Cerebellar cortex (tissue), 1 donor: ENCODE measurements at regions not wholly inside any gene's neighbourhood (a gene's known extent, or its start where the extent isn't known, plus 50 kb on each side); places are given as distances from the start of the nearest gene placed in this dataset.

ENCODE experiments used
- DNase-seq: peaks from one replicate; pipeline ENCODE4 v3.0.0-alpha.2; 2015; ENCODE audit warnings: low spot score

- no peak for DNase-seq
Measured at GRCh38 chr6:9404351-9405146, 969.2 kb upstream of the SLC35B3 start.

- DNase-seq = no peak
Measured at GRCh38 chr6:9403736-9404135, 968.4 kb upstream of the SLC35B3 start.

DNA sequence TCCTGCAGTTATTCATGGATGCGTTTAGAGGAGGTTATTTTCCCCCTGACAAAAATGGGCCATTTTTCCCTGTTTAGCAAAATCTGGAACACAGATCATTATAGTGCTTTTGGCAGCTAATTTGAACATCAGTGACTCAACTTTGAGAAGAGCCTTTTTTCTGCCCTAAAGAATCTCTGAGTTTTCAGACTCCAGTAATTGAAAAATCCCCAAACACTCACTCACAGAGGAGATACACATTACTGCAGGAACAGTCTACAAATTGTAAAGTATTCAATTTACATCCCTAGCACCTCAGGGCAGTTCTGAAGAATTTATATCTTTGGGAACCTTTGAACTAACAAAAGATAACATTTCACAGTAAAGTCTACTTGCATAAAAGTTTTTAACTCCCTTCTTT lies 966.6 kb upstream of the SLC35B3 start:
- DNase-seq = no peak

- no peak for DNase-seq
Measured at GRCh38 chr6:9399916-9400315, 964.6 kb upstream of the SLC35B3 start.

DNA sequence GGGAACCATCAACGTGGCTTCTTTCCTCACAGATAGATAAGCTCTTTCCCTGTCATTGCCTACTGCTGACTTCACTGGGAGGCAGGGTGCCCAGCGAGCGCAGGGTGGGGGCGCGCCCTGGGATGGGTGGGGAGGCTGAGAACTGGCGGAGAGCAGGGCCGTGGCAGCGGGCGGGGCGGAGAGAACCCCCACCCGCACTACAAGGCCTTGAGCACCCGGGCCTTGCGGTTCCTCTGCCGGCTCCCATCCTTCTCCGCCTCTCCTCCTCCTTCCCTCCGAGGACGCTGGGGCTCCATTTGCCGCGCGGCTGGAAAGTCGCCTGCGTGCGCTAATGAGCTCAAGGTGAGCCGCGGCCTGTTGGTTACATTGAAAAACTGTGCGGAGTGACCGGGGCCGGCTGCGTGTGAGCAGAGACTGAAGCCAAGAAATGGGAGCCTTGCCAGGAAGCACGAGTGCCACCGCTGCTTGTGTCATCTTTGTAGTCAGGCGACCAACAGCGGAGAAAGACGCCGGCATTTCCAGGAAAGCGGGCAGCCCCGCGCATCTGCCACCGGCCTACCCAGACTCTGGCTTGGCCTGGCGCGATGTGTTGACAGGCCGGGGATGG lies 963.5 kb upstream of the SLC35B3 start:
- DNase-seq = no peak

DNA sequence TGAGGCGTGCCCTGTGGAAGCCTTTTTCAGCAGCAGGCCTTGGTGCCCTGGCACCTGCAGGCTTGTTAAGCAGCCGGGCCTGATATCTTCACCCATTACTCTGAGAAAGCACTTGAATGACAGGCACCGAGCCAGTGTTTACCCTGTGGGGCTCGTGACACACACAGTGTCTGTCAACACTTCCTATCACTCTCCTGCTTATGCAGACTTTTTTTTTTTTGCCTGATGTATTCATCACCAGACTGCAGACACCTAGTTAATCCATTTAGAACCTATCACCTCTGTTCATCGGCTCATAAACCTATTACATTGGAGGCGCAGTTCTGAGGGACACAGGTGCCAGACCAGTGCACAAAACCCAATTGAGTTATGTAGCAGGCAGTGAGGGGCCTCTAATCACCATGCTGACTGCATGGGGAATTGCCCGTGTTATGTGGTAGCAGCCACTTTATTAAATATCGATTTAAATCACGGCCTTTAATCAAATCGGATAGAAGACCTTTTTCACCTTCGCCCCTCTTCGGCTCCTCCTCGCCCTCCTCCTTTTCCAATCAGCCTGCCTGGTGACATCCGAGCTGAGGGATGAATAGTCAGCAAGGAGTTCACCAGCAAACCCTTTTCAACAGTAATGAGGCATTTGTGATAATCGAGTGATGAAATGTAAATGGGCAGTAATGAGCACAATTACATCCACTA lies 962.9 kb upstream of the SLC35B3 start:
- no peak for DNase-seq

DNA sequence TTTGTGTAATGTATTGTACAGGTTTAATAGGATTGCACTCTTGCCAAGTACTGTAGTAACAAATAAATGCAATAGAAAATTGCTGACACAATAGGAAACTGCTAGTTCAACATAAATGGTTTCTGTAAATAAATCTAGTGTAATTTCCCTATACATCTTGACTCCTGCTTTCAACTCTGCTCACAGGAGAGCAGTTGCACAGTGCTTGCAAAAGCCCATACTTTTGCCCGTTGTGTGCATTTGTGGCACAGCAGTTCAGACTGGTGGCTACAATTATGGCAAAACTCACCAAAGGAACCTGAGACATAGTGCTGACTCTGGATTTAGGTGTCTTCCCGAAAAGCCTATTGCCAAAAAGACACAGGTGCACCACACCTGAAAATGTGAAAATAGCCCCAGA lies 953.3 kb upstream of the SLC35B3 start:
- no peak for DNase-seq

DNA sequence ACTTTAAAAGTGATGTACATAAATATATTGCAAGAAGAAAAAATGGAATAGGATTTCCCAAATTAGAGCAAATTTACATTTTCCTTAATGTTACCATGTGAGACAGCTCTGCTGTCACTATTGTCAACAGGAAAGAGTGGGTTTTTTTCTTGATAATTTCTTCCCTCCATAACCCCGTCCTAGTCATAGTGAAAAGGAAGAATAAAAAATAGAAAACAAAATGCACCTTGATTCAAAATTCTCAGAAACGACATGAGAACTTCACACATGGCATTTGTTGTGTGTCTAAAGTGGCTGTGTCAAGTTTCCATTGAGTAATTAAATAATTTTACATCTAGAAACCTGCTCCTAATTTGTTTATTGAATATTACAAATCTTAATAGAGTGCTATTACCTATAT lies 945.2 kb upstream of the SLC35B3 start:
- no peak for DNase-seq

DNA sequence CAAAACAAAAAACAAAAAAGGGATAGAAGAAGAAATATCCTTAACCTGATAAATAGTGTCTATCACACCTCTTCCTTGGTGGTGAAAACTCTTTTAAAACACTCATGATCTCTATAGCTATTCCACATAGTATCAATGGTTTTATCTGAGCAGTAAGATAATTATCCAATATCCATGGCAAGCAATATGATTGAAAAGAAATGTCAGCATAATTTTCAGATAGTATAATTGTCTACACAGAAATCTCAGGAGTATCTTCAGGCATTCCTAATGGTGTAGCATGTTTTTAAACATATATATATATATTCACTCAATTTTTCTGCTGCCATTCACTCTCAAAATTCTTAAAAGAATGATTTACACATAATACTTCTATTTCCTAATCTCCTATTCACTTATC lies 938.0 kb upstream of the SLC35B3 start:
- no peak for DNase-seq

DNA sequence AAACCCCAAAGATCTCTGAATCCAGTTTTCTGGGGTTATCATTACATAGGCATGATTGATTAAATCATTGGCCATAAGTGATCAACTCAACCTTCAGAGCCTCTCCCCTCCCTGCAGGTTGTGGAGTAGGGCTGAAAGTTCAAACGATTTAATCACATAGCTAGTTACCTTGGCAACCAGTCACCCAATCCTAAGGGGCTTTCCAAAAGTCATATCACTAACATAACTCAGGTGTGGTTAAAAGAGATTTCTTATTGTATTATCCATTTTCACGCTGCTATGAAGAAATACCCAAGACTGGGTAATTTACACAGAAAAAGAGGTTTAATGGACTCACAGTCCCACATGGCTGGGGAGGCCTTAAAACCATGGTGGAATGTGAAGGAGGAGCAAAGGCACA lies 935.1 kb upstream of the SLC35B3 start:
- no peak for DNase-seq

GRCh38 chr6:9365378-9365777 lies 930.0 kb upstream of the SLC35B3 start:
- no peak for DNase-seq

DNA sequence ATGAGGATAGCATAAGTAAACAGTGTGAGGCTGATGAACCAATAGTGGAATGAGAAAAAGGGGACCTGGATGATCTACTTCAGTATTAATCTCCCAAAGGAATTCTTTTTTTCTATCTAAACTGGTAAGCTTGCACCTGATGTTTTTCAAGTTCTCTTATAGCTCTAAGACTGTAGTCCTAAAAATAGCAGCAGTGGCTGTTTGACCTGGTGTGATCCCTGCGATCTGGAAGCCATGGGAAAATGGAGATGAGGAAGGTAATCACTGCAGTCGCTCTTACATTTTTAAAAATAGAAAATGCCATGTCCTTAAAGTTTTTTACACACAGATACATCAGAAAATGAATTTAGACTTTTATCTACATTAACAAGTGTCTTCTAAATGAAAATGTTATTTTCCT lies 926.4 kb upstream of the SLC35B3 start:
- DNase-seq = no peak

- no peak for DNase-seq
Measured at GRCh38 chr6:9360881-9361280, 925.5 kb upstream of the SLC35B3 start.

- no peak for DNase-seq
Measured at GRCh38 chr6:9347608-9348007, 912.3 kb upstream of the SLC35B3 start.

DNA sequence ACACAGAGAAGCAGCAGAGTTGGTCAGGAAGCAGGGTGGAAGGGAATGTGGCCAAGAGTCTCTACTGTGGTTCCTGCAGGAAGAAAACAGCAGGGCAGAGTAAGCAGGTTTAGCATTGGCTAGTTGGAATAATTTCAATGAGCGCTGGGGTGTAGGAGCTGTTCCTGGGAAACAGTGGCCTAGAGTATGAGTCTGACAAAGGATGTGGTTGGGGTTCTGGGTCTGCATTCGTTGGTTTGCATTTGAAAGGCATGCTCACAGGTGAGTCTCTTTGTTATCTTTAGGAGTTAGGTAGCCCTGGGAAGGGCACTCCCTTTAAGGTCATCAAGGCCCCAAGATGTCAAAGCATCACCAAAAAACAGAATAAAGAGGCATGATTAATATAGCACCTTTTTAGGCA lies 911.6 kb upstream of the SLC35B3 start:
- no peak for DNase-seq

GRCh38 chr6:9335431-9335830 lies 900.1 kb upstream of the SLC35B3 start:
- no peak for DNase-seq

DNA sequence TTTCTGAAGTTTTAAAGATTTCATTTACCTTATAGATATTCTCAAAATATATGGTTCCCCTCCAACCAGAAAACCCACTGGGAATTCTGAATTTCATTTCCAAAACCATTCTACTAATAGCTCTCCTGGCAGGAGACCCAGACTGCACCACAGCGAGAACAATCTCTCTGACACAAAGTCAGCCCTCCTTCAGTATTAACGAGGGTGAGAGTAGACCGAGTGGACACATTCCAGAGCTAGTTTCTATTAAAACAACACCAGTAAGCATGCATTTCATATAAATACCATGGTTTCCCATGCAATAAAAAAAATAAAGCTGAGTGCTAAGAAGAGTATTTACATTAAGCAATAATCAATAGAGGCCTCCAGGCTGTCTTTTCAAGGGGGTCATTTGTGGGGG lies 899.6 kb upstream of the SLC35B3 start:
- no peak for DNase-seq

- DNase-seq = no peak
Measured at GRCh38 chr6:9332241-9332780, 897.0 kb upstream of the SLC35B3 start.

DNA sequence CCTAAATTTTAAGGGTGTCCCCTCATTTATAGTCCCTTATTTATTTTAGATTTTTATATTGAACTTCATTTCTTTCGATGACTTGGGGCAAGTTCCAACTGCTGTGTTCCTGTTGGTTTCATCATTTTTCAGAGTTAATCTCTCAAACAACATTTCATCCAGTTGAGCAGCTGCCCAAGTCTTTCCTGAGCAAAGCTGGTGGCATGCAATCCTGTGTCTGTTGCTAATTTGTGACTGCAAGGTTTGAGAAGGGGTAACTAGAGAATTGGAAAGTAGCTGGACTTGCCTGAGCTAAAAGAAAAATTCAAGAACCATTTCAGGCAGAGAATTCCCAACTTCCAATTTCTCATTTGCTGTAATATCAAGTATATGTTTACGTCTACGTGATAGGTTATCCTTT lies 881.5 kb upstream of the SLC35B3 start:
- no peak for DNase-seq

DNA sequence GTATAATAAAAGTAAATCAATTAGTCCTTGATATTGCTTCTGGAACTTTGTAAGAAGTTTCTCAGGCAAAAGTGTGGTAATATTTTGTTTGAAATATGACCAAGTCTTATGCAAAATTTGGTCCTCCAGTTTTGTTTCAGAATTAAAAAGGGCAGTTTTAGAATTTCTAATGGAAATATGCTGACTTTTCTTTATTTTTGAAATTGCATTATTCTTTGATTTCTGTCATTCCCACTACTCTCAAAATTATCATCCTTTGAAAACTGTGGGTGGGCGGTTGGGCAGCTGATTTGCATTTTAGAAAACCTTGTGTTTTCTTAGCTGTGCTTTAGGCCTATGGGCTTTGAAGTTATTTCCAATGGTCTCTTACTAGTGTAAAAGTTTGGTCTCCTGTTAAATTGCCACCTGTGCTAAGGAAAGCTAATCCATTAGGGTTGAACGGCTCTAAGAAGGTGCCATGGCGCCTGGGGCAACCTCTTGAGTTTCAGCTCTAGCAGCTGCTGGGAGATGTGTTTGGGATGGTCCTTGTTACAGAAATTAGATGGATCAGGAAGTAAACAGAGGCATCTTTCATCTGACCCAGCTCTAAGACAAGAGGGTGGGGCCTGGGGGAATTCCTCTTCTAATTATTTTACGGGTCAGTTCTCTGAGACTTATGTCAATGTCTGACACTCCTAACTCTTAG lies 880.8 kb upstream of the SLC35B3 start:
- DNase-seq = no peak

GRCh38 chr6:9308284-9308683 lies 872.9 kb upstream of the SLC35B3 start:
- no peak for DNase-seq

DNA sequence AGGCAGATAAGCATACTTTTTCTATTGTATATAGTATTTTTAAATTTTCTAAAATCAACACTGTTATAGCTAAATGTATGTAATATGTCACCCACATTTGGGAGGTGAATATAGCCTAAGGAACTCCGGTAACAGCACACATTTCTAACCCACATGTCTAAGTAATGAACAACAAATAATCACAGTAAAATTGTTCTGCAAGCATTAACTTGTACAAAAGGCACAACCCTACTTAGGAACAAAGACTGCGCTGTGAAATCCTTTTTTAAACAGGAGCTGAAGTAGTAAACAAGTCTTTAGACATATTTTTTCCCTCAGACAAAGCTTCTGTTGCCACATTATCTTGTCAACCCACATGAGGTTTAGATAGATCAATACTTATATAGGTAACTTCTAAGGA lies 872.4 kb upstream of the SLC35B3 start:
- no peak for DNase-seq

- DNase-seq = no peak
Measured at GRCh38 chr6:9307187-9307586, 871.8 kb upstream of the SLC35B3 start.
